HFF-Myc (cell line): ENCODE measurements at regions not wholly inside any gene's neighbourhood (a gene's known extent, or its start where the extent isn't known, plus 50 kb on each side); places are given as distances from the start of the nearest gene placed in this dataset.

Experiments
- DNase-seq: peaks from one replicate; pipeline ENCODE4 v3.0.0-alpha.2; 2011; ENCODE audit warnings: low read depth; ENCODE audit errors: extremely low read depth
- H3K4me3 ChIP-seq: replicated peaks from 2 replicates; pipeline ENCODE4 v1.5.1; 2011; ENCODE audit warnings: low read depth, mild to moderate bottlenecking, control low read depth, low read length
- CTCF ChIP-seq: IDR thresholded peaks from 2 replicates; pipeline ENCODE4 v1.5.1; 2012; ENCODE audit warnings: mild to moderate bottlenecking, low read depth, low read length, control low read depth; ENCODE audit errors: missing control alignments

DNA sequence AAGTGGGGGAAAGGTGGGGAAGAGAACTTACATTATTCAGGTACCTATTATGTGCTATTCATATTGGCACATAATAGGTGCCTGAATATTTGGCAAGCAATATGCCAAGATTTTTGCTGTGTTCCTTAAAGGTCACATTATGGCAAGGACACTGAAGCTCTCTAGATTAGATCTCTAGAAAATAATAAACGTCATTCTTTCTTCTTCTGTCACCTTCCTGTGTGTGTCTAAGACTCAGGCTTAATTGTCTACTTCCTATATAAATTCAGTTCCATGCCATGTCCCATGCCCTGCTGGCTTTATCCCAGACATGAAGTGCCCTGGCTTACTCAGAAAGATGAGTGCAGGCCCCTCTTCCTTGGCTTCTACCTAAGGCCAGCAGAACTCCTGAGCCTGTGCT lies 191.1 kb upstream of the CTAGE1 start:
- TF ChIP-seq CTCF, result no peak
- DNase-seq, result no peak
- H3K4me3 ChIP-seq, result no peak overlapping the region

GRCh38 chr18:22609642-22610041 lies 191.9 kb upstream of the CTAGE1 start:
- peak; percentile 22 for DNase-seq
- H3K4me3 ChIP-seq, result no peak overlapping the region
- TF ChIP-seq CTCF, result no peak

GRCh38 chr18:22613058-22613690 lies 195.5 kb upstream of the CTAGE1 start:
- H3K4me3 ChIP-seq, result no peak overlapping the region
- DNase-seq, result no peak
- no peak for TF ChIP-seq CTCF

DNA sequence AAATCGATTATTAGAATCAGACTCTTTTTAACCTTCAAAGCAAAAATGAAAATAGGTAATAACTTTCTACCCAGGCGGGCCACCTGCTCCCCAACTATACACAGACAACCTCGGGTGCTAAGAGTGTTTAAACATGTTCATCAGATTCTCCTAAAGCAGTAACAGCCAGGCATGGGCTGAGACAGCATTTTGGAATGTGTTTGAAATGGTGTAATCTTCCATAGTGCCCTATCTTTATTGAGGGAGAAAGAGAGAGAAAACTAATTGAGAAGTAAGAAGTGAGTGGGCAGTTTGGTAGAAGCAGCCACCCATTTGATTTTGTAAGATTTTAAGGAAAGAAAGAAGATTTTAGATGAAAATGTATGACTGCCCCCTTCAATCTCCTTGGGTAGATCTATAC lies 196.1 kb upstream of the CTAGE1 start:
- TF ChIP-seq CTCF, result no peak
- DNase-seq, result no peak
- H3K4me3 ChIP-seq, result no peak overlapping the region

GRCh38 chr18:22623513-22623912 lies 205.8 kb upstream of the CTAGE1 start:
- DNase-seq, result no peak
- TF ChIP-seq CTCF, result no peak

GRCh38 chr18:22624176-22624575 lies 206.5 kb upstream of the CTAGE1 start:
- DNase-seq, result no peak
- TF ChIP-seq CTCF, result no peak
- no peak overlapping the region for H3K4me3 ChIP-seq

More at GRCh38 chr18:22623513-22623912, 205.8 kb upstream of the CTAGE1 start:
- H3K4me3 ChIP-seq, result no peak overlapping the region

DNA sequence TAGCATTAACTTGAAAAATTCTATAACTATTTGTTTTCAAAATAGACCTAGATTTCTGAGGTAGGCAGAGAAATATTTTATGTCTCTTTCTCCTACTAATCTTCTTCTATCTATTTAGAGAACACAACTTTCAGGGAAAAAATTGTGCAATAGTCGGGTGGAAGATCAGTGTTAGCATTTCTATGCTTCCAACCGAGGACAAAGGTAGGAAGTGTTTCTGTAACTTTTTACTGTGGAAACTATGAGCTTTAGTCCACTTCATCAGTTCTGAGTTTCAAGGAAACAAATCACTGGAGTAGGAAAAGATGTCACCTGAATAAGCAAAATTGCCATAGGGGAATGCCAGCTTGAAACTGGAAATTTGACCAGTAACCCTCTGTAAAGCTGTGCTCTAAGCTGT lies 207.7 kb upstream of the CTAGE1 start:
- TF ChIP-seq CTCF, result no peak
- no peak overlapping the region for H3K4me3 ChIP-seq

More for the DNA sequence above, 207.7 kb upstream of the CTAGE1 start:
- no peak for DNase-seq
